ENCODE measurements at regions not wholly inside any gene's neighbourhood (a gene's known extent, or its start where the extent isn't known, plus 50 kb on each side); places are given as distances from the start of the nearest gene placed in this dataset.

- no peaks in the 10 kb centered on the region for H3K36me3 Mint-ChIP-seq (ENCODE audit: insufficient read depth, unreplicated experiment)
- BruUV-seq (replicated peaks), result no TSS peak
- no peaks in the 10 kb centered on the region for H3K4me1 Mint-ChIP-seq (ENCODE audit: low read depth, unreplicated experiment)
Measured at GRCh38 chrX:113956936-113957335, 627.0 kb upstream of the HTR2C start.

GRCh38 chrX:113954297-113954696 lies 629.6 kb upstream of the HTR2C start:
- no peak for DNase-seq
- Mint-ChIP-seq H3K36me3 (ENCODE audit: insufficient read depth, unreplicated experiment) (no peaks in the 10 kb centered on the region), H3K27me3 (ENCODE audit: unreplicated experiment) (no peaks in the 10 kb centered on the region), H3K4me3 (ENCODE audit: low read depth, unreplicated experiment) (no peak overlapping the region), H3K9me3 (ENCODE audit: low read depth, unreplicated experiment) (peaks cover 6% of the 10 kb centered on the region), H3K4me1 (ENCODE audit: low read depth, unreplicated experiment) (no peaks in the 10 kb centered on the region), H3K27ac (ENCODE audit: unreplicated experiment) (no peak overlapping the region)
- no peak for TF ChIP-seq CTCF (IDR thresholded peaks at IDR 0.05; ENCODE audit: unreplicated experiment)
- intact Hi-C loops (cut with micrococcal nuclease; ENCODE audit: unreplicated experiment), result no loop called here
- CTCF ChIA-PET, result no interaction called here
- no TSS peak for BruUV-seq (replicated peaks)

More at GRCh38 chrX:113956936-113957335, 627.0 kb upstream of the HTR2C start:
- Mint-ChIP-seq H3K9me3 (ENCODE audit: low read depth, unreplicated experiment) (peaks cover 3% of the 10 kb centered on the region), H3K4me3 (ENCODE audit: low read depth, unreplicated experiment) (no peak overlapping the region), H3K27ac (ENCODE audit: unreplicated experiment) (no peak overlapping the region), H3K27me3 (ENCODE audit: unreplicated experiment) (no peaks in the 10 kb centered on the region)
- intact Hi-C loops (cut with micrococcal nuclease; ENCODE audit: unreplicated experiment), result no loop called here
- no peak for TF ChIP-seq CTCF (IDR thresholded peaks at IDR 0.05; ENCODE audit: unreplicated experiment)
- no peak for DNase-seq
- CTCF ChIA-PET, result no interaction called here

- no peaks in the 10 kb centered on the region for H3K27me3 Mint-ChIP-seq (ENCODE audit: unreplicated experiment)
- peaks cover 2% of the 10 kb centered on the region for H3K9me3 Mint-ChIP-seq (ENCODE audit: low read depth, unreplicated experiment)
- H3K36me3 Mint-ChIP-seq (ENCODE audit: insufficient read depth, unreplicated experiment), result no peaks in the 10 kb centered on the region
- BruUV-seq (replicated peaks), result no TSS peak
- intact Hi-C loops (cut with micrococcal nuclease; ENCODE audit: unreplicated experiment), result no loop called here
- DNase-seq, result no peak
- H3K4me3 Mint-ChIP-seq (ENCODE audit: low read depth, unreplicated experiment), result no peak overlapping the region
- no peak for TF ChIP-seq CTCF (IDR thresholded peaks at IDR 0.05; ENCODE audit: unreplicated experiment)
- no peaks in the 10 kb centered on the region for H3K4me1 Mint-ChIP-seq (ENCODE audit: low read depth, unreplicated experiment)
- no peak overlapping the region for H3K27ac Mint-ChIP-seq (ENCODE audit: unreplicated experiment)
- CTCF ChIA-PET, result no interaction called here
Measured at GRCh38 chrX:113950081-113950678, 633.7 kb upstream of the HTR2C start.

- no TSS peak for BruUV-seq (replicated peaks)
- intact Hi-C loops (cut with micrococcal nuclease; ENCODE audit: unreplicated experiment), result loop anchor here (5.0 kb wide), 1 partner anchor 130 kb away; no protein-coding TSS in a partner anchor
- H3K36me3 Mint-ChIP-seq (ENCODE audit: insufficient read depth, unreplicated experiment), result no peaks in the 10 kb centered on the region
- no peak for DNase-seq
- H3K9me3 Mint-ChIP-seq (ENCODE audit: low read depth, unreplicated experiment), result peaks cover 5% of the 10 kb centered on the region
- H3K4me1 Mint-ChIP-seq (ENCODE audit: low read depth, unreplicated experiment), result no peaks in the 10 kb centered on the region
- H3K27ac Mint-ChIP-seq (ENCODE audit: unreplicated experiment), result no peak overlapping the region
- CTCF ChIA-PET, result no interaction called here
- no peak for TF ChIP-seq CTCF (IDR thresholded peaks at IDR 0.05; ENCODE audit: unreplicated experiment)
- H3K4me3 Mint-ChIP-seq (ENCODE audit: low read depth, unreplicated experiment), result no peak overlapping the region
- no peaks in the 10 kb centered on the region for H3K27me3 Mint-ChIP-seq (ENCODE audit: unreplicated experiment)
Measured at GRCh38 chrX:113947548-113947947, 636.3 kb upstream of the HTR2C start.

Data from Calu3 (cell line).